NCI-H2081 (cell line): ENCODE measurements at regions not wholly inside any gene's neighbourhood (a gene's known extent, or its start where the extent isn't known, plus 50 kb on each side); places are given as distances from the start of the nearest gene placed in this dataset.
A peak's percentile ranks its signal among the peaks of the same experiment; 100 is the strongest.

ENCODE experiments used
- DNase-seq, 2 experiments: peaks; one replicate each; lab custom pipeline; 2025; lab: John Stamatoyannopoulos, UW

DNA sequence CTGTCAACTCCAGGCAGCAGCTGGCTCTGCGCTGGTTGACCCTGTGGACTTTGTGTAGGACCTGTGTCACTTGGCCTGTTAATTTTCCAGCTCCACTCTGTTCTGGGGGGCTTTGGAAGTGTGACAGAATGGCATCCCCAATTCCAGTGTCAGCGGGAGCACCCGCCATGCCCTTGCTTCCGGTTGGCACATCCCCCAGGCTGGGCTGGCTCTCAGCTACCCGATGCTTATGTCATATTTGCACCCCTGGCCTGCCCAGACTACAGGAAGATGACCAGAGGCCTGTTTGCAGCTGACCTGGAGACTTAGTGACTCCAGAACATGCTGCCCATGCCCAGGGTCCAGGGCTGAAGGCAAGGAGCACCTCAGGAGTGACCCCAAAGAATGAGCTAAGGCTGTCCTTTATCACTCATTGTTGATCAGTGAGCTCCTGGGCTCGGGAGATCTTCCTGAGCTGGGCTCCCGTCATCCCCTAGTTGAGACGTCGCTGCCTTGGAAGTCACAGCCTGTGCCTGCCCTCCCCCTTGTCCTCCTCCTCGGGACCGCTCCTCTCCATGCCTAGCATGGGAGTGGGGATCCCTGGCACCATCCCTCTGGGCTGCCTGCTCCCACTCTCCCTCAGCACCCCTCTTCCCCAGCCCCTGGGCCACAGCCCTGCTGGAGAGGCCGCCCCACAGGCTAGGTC, 163.4 kb upstream of the RTL1 start:
- no peak for DNase-seq

GRCh38 chr14:101068313-101069227, 165.0 kb upstream of the RTL1 start:
- DNase-seq = no peak

GRCh38 chr14:101069228-101069549, 165.7 kb upstream of the RTL1 start:
- DNase-seq = no peak

- DNase-seq = no peak
Observed at GRCh38 chr14:101069666-101070362, 166.3 kb upstream of the RTL1 start.

GRCh38 chr14:101070540-101071492, 167.3 kb upstream of the RTL1 start:
- no peak for DNase-seq

DNA sequence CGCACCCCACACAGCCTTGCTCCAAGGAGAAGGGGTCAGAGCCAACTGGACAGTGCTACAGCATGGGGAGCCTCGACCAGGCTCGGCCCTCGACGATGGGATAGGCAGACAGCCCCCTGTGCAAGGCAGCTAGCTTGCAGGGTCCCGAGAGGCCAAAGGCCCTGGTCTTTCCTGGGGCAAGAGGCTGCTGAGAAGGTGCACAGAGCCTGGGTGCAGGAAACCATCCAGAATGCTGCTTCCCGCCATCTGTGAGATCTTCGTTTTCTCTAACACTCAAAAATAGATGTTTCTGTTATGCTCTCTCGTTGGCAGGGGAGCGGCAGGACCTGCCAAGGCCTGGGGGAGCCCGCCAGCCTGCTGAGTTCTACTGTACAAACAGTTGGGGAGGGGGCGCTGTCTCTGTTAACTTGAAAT, 168.0 kb upstream of the RTL1 start:
- DNase-seq = no peak

DNA sequence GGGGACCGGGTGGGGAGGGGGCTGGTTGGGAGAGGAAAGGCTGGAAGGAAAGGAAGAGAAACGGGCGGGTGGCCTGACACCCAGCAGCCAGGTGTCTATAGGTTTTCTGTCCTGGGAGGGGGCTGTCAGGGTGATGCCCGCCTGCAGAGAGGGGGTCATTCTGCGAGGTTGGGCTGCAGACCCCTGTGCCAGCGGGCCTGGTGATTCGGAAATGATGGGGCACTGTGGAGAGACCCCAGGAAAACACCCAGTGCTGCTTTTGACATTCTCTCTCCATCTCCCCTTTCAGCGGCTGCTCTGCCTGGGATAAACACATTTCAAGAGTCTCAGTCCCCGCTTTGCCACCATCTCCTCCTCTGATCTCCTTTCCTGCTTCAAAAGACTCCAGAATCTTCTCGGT, 168.5 kb upstream of the RTL1 start:
- no peak for DNase-seq

DNA sequence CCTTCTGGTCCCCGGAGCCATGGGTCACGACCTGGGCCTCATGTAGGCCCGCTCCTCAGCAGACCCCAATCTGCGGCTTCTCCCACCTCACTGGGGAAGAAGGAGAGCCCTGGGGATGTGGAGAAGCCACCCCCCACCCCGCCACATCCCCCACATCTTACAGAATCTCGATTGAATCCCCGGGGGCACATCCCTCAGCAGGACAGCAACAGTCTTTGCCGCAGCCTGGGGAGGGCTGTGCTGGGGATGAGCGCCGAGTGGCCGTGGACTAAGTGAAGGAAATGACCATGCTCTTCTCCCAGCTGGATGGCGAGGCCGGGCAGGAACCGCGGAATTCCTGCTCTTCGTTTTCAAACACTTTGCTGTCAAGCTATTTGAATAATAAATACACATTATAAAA, 169.0 kb upstream of the RTL1 start:
- no peak for DNase-seq

DNA sequence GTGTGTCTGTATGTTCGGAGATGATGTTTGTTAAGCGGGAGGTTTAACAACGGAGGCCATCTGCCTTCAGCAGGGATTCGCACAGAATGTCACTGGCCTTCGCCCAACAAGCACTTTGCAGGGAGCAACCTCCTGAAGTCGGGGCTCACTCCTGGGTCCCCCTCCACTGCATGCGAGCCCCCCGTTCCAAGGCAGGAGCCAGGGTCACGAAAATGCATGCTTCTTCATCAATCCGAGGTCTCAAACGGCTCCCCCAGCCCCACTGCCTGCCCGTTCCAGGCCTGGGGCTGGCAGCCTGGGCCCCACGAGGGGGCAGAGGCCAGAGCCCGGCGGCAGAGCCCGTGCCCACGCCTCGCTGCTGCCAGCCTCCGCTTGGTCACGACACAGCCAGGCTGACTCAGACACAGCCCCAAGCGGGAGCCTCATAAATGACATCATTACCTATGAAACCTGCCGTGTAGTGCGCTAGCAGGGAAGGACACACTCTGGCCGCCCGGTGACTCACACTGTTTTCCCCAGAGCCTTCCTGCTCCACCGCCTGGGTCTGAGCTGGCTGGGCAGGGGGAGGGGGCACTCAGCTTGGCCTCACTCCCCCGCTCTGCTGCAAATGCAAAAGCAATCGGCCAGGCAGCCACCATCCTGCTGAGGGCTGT, 169.5 kb upstream of the RTL1 start:
- peak; percentile 37 to 75 for DNase-seq

DNA sequence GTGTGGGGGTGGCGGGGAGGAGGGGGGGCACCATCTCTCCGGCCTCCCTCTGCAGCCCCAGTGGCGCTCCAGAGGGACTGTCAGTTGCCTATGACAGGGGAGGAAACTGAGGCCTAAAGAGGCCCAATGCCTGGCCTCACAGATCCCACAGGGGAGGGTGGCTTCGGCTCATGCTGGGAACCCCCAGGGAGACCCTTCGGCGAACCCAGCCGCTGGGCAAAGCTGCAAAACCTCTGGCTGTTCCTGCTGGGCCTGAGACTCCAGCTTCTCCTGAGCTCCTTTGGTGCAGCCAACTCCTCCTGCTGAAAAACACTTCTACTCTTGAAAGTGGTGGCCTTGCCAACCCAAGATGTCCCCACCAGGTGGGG, 170.1 kb upstream of the RTL1 start:
- no peak for DNase-seq

GRCh38 chr14:101074196-101075024, 170.9 kb upstream of the RTL1 start:
- DNase-seq = no peak

DNA sequence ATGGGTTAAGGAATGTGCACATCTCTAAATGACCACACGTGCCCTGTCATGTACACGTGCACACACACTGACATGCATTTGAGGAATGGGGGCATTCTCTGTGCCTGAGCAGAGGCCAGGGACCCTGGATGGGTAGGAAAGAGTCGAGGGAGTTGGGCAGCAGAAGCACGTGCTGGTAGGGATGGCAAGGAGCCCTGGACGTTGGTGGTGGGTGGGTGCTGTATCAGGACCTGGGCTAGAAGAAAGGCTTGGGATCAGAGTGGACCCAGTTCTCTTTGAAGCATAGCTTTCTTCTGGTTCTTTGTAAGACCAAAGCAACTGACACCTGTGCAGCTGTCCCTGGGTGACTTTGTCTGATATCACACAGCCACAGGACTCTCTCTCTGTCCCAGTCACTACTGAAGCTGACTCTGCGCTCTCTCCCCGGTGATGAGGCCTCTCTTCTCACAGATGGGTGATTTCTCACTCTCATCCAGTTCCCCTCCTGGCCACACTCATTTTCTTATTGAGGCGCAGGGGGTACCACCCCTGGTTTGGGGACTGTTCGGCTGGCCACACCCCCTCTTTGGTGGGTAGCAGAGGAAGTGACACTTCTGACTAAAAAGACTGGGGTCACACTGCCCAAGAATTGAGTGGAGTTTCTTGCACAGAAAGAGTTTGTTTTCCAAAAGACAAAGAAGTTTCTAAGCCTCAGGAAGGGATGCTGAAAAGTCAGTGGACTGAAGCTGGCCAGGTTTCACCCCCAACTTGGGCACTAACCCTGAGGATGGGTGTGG, 171.7 kb upstream of the RTL1 start:
- no peak for DNase-seq

- no peak for DNase-seq
Observed at GRCh38 chr14:101075801-101076413, 172.4 kb upstream of the RTL1 start.

- DNase-seq = no peak
Observed at GRCh38 chr14:101076451-101077198, 173.1 kb upstream of the RTL1 start.

DNA sequence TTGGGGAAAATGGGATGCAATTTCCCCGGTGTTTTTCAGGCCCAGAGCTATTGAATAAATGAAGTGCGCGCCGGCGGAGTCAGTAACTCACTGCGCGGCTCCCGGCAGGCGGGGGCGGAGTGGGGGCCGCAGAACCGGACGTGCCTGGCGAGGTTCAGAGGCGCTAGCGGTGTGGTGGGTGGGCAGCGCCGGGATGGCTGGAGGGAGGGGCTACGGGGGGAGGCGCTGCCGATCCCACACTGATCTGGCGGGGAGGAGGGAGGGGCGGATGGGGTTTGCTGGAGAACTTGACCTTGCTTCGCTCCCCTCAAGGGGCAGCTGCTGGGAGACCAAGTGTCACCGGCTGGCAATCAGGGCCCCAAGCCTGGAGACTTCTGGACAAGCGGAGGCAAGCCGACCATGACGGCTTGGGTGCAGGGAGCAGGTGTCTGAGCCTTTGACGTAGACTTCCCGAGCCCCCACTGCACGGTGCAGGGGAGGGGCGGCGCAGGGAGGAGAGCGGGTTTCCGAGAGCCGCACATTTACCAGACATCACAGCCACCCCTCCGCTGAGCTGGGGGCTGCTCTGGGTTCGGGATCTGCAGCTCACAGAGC, 174.1 kb upstream of the RTL1 start:
- DNase-seq = no peak

GRCh38 chr14:101078170-101078891, 174.8 kb upstream of the RTL1 start:
- DNase-seq = no peak

- no peak for DNase-seq
Observed at GRCh38 chr14:101078892-101079221, 175.3 kb upstream of the RTL1 start.
